ENCODE measurements at regions not wholly inside any gene's neighbourhood (a gene's known extent, or its start where the extent isn't known, plus 50 kb on each side); places are given as distances from the start of the nearest gene placed in this dataset.

GRCh38 chr4:43435291-43435690 lies 542.8 kb downstream of the GRXCR1 start:
- no peak for DNase-seq
- Histone ChIP-seq H3K4me1 (no peaks in the 10 kb centered on the region), H3K9me3 (no peaks in the 10 kb centered on the region), H3K27ac (no peak overlapping the region), H3K4me3 (no peak overlapping the region), H3K27me3 (no peaks in the 10 kb centered on the region), H3K36me3 (replicated peaks in 1 of 2; ENCODE audit: insufficient read depth in 1 of 2, low read depth in 2 of 2) (no peaks in the 10 kb centered on the region)
- ATAC-seq, result no peak
- WGBS, 2 donors, result 19 to 30% methylated on average over 1 of the region's 1 CpG
- intact Hi-C loops (cut with DNase I), result no loop called here
- TF ChIP-seq CTCF (IDR thresholded peaks at IDR 0.05) (no peak), POLR2A (IDR thresholded peaks at IDR 0.05) (no peak)

- Histone ChIP-seq H3K27ac (no peak overlapping the region), H3K4me3 (no peak overlapping the region), H3K4me1 (no peaks in the 10 kb centered on the region), H3K9me3 (no peaks in the 10 kb centered on the region), H3K36me3 (replicated peaks in 1 of 2; ENCODE audit: insufficient read depth in 1 of 2, low read depth in 2 of 2) (no peaks in the 10 kb centered on the region), H3K27me3 (no peaks in the 10 kb centered on the region)
- intact Hi-C loops (cut with DNase I), result no loop called here
- no peak for ATAC-seq
- TF ChIP-seq POLR2A (IDR thresholded peaks at IDR 0.05) (no peak), CTCF (IDR thresholded peaks at IDR 0.05) (no peak)
- DNase-seq, result no peak
Measured at GRCh38 chr4:43452948-43453347, 560.4 kb downstream of the GRXCR1 start.

- no peak overlapping the region for H3K4me3 ChIP-seq
- no peak for TF ChIP-seq POLR2A (IDR thresholded peaks at IDR 0.05)
- TF ChIP-seq CTCF (IDR thresholded peaks at IDR 0.05), result no peak
- no peaks in the 10 kb centered on the region for H3K4me1 ChIP-seq
- ATAC-seq, result no peak
- H3K27me3 ChIP-seq, result no peaks in the 10 kb centered on the region
- H3K36me3 ChIP-seq (replicated peaks in 1 of 2; ENCODE audit: insufficient read depth in 1 of 2, low read depth in 2 of 2), result no peaks in the 10 kb centered on the region
- 68% methylated on average over 2 of the region's 2 CpGs for WGBS, 2 donors
- no peak for DNase-seq
- no peak overlapping the region for H3K27ac ChIP-seq
- intact Hi-C loops (cut with DNase I), result no loop called here
- H3K9me3 ChIP-seq, result no peaks in the 10 kb centered on the region
Measured at GRCh38 chr4:43456383-43456782, 563.9 kb downstream of the GRXCR1 start.

- ATAC-seq, result no peak
Measured at GRCh38 chr4:43457866-43458265, 565.4 kb downstream of the GRXCR1 start.

More at GRCh38 chr4:43457866-43458265, 565.4 kb downstream of the GRXCR1 start:
- H3K4me1 ChIP-seq, result no peaks in the 10 kb centered on the region
- H3K27me3 ChIP-seq, result no peaks in the 10 kb centered on the region
- intact Hi-C loops (cut with DNase I), result no loop called here
- no peaks in the 10 kb centered on the region for H3K9me3 ChIP-seq
- DNase-seq, result no peak
- no peaks in the 10 kb centered on the region for H3K36me3 ChIP-seq (replicated peaks in 1 of 2; ENCODE audit: insufficient read depth in 1 of 2, low read depth in 2 of 2)
- 82 to 90% methylated on average over 2 of the region's 2 CpGs for WGBS, 2 donors
- H3K27ac ChIP-seq, result no peak overlapping the region
- TF ChIP-seq POLR2A (IDR thresholded peaks at IDR 0.05) (no peak), CTCF (IDR thresholded peaks at IDR 0.05) (no peak)
- H3K4me3 ChIP-seq, result no peak overlapping the region

All from body of pancreas (tissue), 4 donors.